Stomach (tissue), 4 donors: ENCODE measurements at regions not wholly inside any gene's neighbourhood (a gene's known extent, or its start where the extent isn't known, plus 50 kb on each side); places are given as distances from the start of the nearest gene placed in this dataset.

Experiments used
- CTCF ChIP-seq, 7 experiments: fragments of 450-650 bp in 4 of 7; fragments of 200-600 bp in 3 of 7; sonication (generic) in 3 of 7; IDR thresholded peaks; one replicate each; pipeline ENCODE4 v1.5.1; 2016 to 2019; ENCODE audit warnings: antibody characterized with exemption in 7 of 7, control low read depth in 2 of 7, mild to moderate bottlenecking in 1 of 7
- POLR2AphosphoS5 ChIP-seq, 3 donors: sonication (generic); formaldehyde crosslinking; IDR thresholded peaks; one replicate each; pipeline ENCODE4 v1.6.1; 2016; ENCODE audit warnings: antibody characterized with exemption in 3 of 3

GRCh38 chr18:4638680-4639079 lies 183.6 kb upstream of the DLGAP1 start:
- no peak for TF ChIP-seq POLR2AphosphoS5 (IDR thresholded peaks at IDR 0.05)
- no peak for TF ChIP-seq CTCF (IDR thresholded peaks at IDR 0.05)
